Glutamatergic neuron (in vitro differentiated cells): ENCODE measurements at regions not wholly inside any gene's neighbourhood (a gene's known extent, or its start where the extent isn't known, plus 50 kb on each side); places are given as distances from the start of the nearest gene placed in this dataset.

ENCODE experiments used
- DNase-seq: peaks from one replicate; pipeline ENCODE4 v3.0.0; 2022
- H3K27ac Mint-ChIP-seq: one replicate; pipeline ENCODE4 v1.8.0; 2020; ENCODE audit warnings: mild to moderate bottlenecking, mixed read lengths, inconsistent platforms; ENCODE audit not compliant: unreplicated experiment
- H3K27me3 Mint-ChIP-seq: one replicate; pipeline ENCODE4 v1.8.0; 2020; ENCODE audit warnings: mild to moderate bottlenecking, moderate library complexity, mixed read lengths, inconsistent platforms; ENCODE audit not compliant: unreplicated experiment
- H3K36me3 Mint-ChIP-seq: one replicate; pipeline ENCODE4 v1.8.0; 2020; ENCODE audit warnings: mild to moderate bottlenecking, mixed read lengths, inconsistent platforms; ENCODE audit not compliant: unreplicated experiment
- H3K4me1 Mint-ChIP-seq: one replicate; pipeline ENCODE4 v1.8.0; 2020; ENCODE audit warnings: mild to moderate bottlenecking, low read depth, mixed read lengths, inconsistent platforms; ENCODE audit not compliant: unreplicated experiment
- H3K4me3 Mint-ChIP-seq: one replicate; pipeline ENCODE4 v1.8.0; 2020; ENCODE audit warnings: mild to moderate bottlenecking, mixed read lengths, inconsistent platforms; ENCODE audit not compliant: unreplicated experiment
- H3K9me3 Mint-ChIP-seq: one replicate; pipeline ENCODE4 v1.8.0; 2020; ENCODE audit warnings: mild to moderate bottlenecking, moderate library complexity, mixed read lengths, inconsistent platforms; ENCODE audit not compliant: unreplicated experiment
- CTCF ChIP-seq: fragments of 200-600 bp; sonication (generic); IDR thresholded peaks from one replicate; pipeline ENCODE4 v1.5.0; 2021; ENCODE audit not compliant: partially characterized antibody, unreplicated experiment

- Mint-ChIP-seq H3K27me3 (no peaks in the 10 kb centered on the region), H3K36me3 (no peaks in the 10 kb centered on the region), H3K27ac (no peak overlapping the region), H3K4me1 (peaks cover 4% of the 10 kb centered on the region), H3K4me3 (no peak overlapping the region), H3K9me3 (no peaks in the 10 kb centered on the region)
- DNase-seq: no peak
- no peak for TF ChIP-seq CTCF
Observed at GRCh38 chr10:105769248-105770184, 1128.4 kb downstream of the SORCS3 start.

GRCh38 chr10:105763611-105764010 is 1122.5 kb downstream of the SORCS3 start:
- H3K27ac Mint-ChIP-seq: no peak overlapping the region
- TF ChIP-seq CTCF: no peak
- no peaks in the 10 kb centered on the region for H3K9me3 Mint-ChIP-seq
- no peaks in the 10 kb centered on the region for H3K36me3 Mint-ChIP-seq
- H3K27me3 Mint-ChIP-seq: no peaks in the 10 kb centered on the region
- H3K4me1 Mint-ChIP-seq: peaks cover 8% of the 10 kb centered on the region
- DNase-seq: no peak
- H3K4me3 Mint-ChIP-seq: no peak overlapping the region

- H3K4me1 Mint-ChIP-seq: peaks cover 9% of the 10 kb centered on the region
- no peak overlapping the region for H3K27ac Mint-ChIP-seq
- no peak for TF ChIP-seq CTCF
- no peak for DNase-seq
- H3K36me3 Mint-ChIP-seq: no peaks in the 10 kb centered on the region
- peaks cover 1% of the 10 kb centered on the region for H3K27me3 Mint-ChIP-seq
- no peaks in the 10 kb centered on the region for H3K9me3 Mint-ChIP-seq
- no peak overlapping the region for H3K4me3 Mint-ChIP-seq
Observed at GRCh38 chr10:105761576-105762260, 1120.6 kb downstream of the SORCS3 start.

- no peaks in the 10 kb centered on the region for H3K9me3 Mint-ChIP-seq
- H3K27ac Mint-ChIP-seq: no peak overlapping the region
- no peak for TF ChIP-seq CTCF
- DNase-seq: no peak
- no peak overlapping the region for H3K4me3 Mint-ChIP-seq
- peaks cover 1% of the 10 kb centered on the region for H3K27me3 Mint-ChIP-seq
- no peaks in the 10 kb centered on the region for H3K36me3 Mint-ChIP-seq
- H3K4me1 Mint-ChIP-seq: peaks cover 9% of the 10 kb centered on the region
Observed at GRCh38 chr10:105759669-105760068, 1118.6 kb downstream of the SORCS3 start.
